CD14-positive monocyte (primary cell): ENCODE measurements at regions not wholly inside any gene's neighbourhood (a gene's known extent, or its start where the extent isn't known, plus 50 kb on each side); places are given as distances from the start of the nearest gene placed in this dataset.

Source experiments
- DNase-seq, 3 donors: peaks; one replicate each; pipeline ENCODE4 v3.0.0-alpha.2; 2011 to 2022
- H2AFZ ChIP-seq: 2 replicates; pipeline ENCODE4 v1.6.0; 2012; ENCODE audit warnings: mild to moderate bottlenecking, low read depth, low read length, inconsistent platforms; ENCODE audit not compliant: insufficient read depth, poor library complexity, severe bottlenecking
- H3K27ac ChIP-seq, 2 donors: 1 replicate in 1 of 2; 2 replicates in 1 of 2; pipeline ENCODE4 v1.5.1; 2012 to 2013; ENCODE audit warnings: low read length in 2 of 2, control low read depth in 1 of 2, inconsistent platforms in 1 of 2, low read depth in 1 of 2, mild to moderate bottlenecking in 1 of 2
- H3K27me3 ChIP-seq, 2 donors: one replicate each; pipeline versions ENCODE4 v1.6.0 to v1.6.1; 2011 to 2013; ENCODE audit warnings: low read length in 2 of 2; ENCODE audit not compliant: control insufficient read depth in 2 of 2, insufficient read depth in 2 of 2
- H3K36me3 ChIP-seq, 2 donors: replicated peaks in 1 of 2; 1 replicate in 1 of 2; 2 replicates in 1 of 2; pipeline versions ENCODE4 v1.5.1 to v1.6.1; 2012 to 2013; ENCODE audit warnings: low read length in 2 of 2, control low read depth in 1 of 2, inconsistent platforms in 1 of 2, mild to moderate bottlenecking in 1 of 2; ENCODE audit not compliant: insufficient read depth in 2 of 2, control insufficient read depth in 1 of 2
- H3K4me1 ChIP-seq, 2 donors: 1 replicate in 1 of 2; 2 replicates in 1 of 2; pipeline versions ENCODE4 v1.5.1 to v1.6.1; 2012 to 2013; ENCODE audit warnings: low read length in 2 of 2, control low read depth in 1 of 2, inconsistent platforms in 1 of 2, mild to moderate bottlenecking in 1 of 2, moderate library complexity in 1 of 2; ENCODE audit not compliant: insufficient read depth in 2 of 2, control insufficient read depth in 1 of 2
- H3K4me2 ChIP-seq: replicated peaks from 2 replicates; pipeline ENCODE3; 2012; ENCODE audit warnings: low read length, moderate library complexity, mild to moderate bottlenecking; ENCODE audit not compliant: poor library complexity, severe bottlenecking; ENCODE audit errors: extremely low read depth
- H3K4me3 ChIP-seq, 3 experiments: fragments of 200-600 bp in 1 of 3; sonication (generic) in 1 of 3; replicated peaks in 1 of 3; 1 replicate in 2 of 3; 2 replicates in 1 of 3; pipeline ENCODE4 v1.5.1; 2011 to 2013; ENCODE audit warnings: low read length in 3 of 3, mild to moderate bottlenecking in 3 of 3, control low read depth in 2 of 3, low read depth in 2 of 3, inconsistent platforms in 1 of 3, moderate library complexity in 1 of 3
- H3K79me2 ChIP-seq: 2 replicates; pipeline ENCODE4 v1.6.0; 2012; ENCODE audit warnings: mild to moderate bottlenecking, control low read depth, inconsistent platforms, low read length, moderate library complexity; ENCODE audit not compliant: insufficient read depth
- H3K9ac ChIP-seq: 2 replicates; pipeline ENCODE4 v1.6.0; 2017; ENCODE audit warnings: low read length, mild to moderate bottlenecking; ENCODE audit not compliant: insufficient read depth, poor library complexity, severe bottlenecking
- H3K9me3 ChIP-seq, 2 donors: replicated peaks in 1 of 2; 1 replicate in 1 of 2; 2 replicates in 1 of 2; pipeline versions ENCODE4 v1.5.1 to v1.6.1; 2012 to 2013; ENCODE audit warnings: low read length in 2 of 2, control low read depth in 1 of 2; ENCODE audit not compliant: control insufficient read depth in 1 of 2, insufficient read depth in 1 of 2
- H4K20me1 ChIP-seq: 2 replicates; pipeline ENCODE4 v1.6.0; 2012; ENCODE audit warnings: mild to moderate bottlenecking, low read length, control low read depth, moderate library complexity; ENCODE audit not compliant: insufficient read depth
- H3K27ac Mint-ChIP-seq, 7 donors: one replicate each; pipeline ENCODE4 v1.8.0; 2020; ENCODE audit warnings: mild to moderate bottlenecking in 7 of 7, mixed read lengths in 7 of 7, moderate library complexity in 6 of 7, inconsistent platforms in 2 of 7
- H3K27me3 Mint-ChIP-seq, 3 donors: one replicate each; pipeline ENCODE4 v1.8.0; 2021 to 2022; ENCODE audit warnings: low read depth in 3 of 3, mild to moderate bottlenecking in 3 of 3, mixed read lengths in 3 of 3, moderate library complexity in 3 of 3, inconsistent platforms in 1 of 3
- H3K36me3 Mint-ChIP-seq, 2 donors: one replicate each; pipeline ENCODE4 v1.8.0; 2020; ENCODE audit warnings: mixed read lengths in 2 of 2, inconsistent platforms in 1 of 2, mild to moderate bottlenecking in 1 of 2
- H3K4me1 Mint-ChIP-seq: one replicate; pipeline ENCODE4 v1.8.0; 2020; ENCODE audit warnings: mild to moderate bottlenecking, mixed read lengths
- H3K4me3 Mint-ChIP-seq, 2 donors: one replicate each; pipeline ENCODE4 v1.8.0; 2020; ENCODE audit warnings: mild to moderate bottlenecking in 2 of 2, mixed read lengths in 2 of 2, moderate library complexity in 1 of 2
- H3K9me3 Mint-ChIP-seq, 7 donors: one replicate each; pipeline ENCODE4 v1.8.0; 2020 to 2022; ENCODE audit warnings: mixed read lengths in 7 of 7, mild to moderate bottlenecking in 6 of 7, moderate library complexity in 6 of 7, inconsistent platforms in 2 of 7
- WGBS: methylation state at CpG from one replicate; pipeline ENCODE4 v1.1.5; 2013; ENCODE audit warnings: missing lambda C conversion rate; ENCODE audit not compliant: insufficient coverage; 5-methylcytosine and 5-hydroxymethylcytosine counted together
- intact Hi-C, 2 donors: fragments of 100-400 bp; cut with micrococcal nuclease; formaldehyde crosslinking; loops; one replicate each; pipeline versions ENCODE4 v1.15.0 to v1.15.1; 2023
- TF ChIP-seq, protein P1 (sequence below): fragments of 200-600 bp; IDR thresholded peaks from one replicate; pipeline ENCODE4 v1.8.0; 2022; ENCODE audit warnings: antibody characterized with exemption, mild to moderate bottlenecking

DNA sequence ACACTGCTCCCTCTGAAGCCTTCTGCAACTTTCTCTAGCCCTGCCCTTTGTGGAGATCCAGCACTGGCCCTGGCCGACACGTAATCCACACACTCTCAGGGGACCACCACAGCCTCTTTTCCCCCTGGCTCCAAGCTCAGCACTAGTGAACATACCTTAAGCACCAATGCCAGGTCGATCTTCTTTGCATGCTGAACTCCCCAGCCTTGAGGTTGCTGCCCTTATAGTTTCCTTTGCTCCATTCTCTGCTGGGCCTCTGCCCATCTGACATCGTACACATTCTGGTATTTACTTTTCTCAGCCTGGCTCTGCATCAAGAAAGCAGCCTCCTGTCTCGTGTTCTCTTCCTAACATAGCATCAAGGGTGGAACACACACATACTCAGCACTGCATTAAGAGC lies 361.5 kb downstream of the LPIN1 start:
- no peaks in the 10 kb centered on the region for H3K36me3 Mint-ChIP-seq
- intact Hi-C loops, result no loop called here
- no peak overlapping the region for H3K27ac ChIP-seq
- H3K36me3 ChIP-seq, result no peaks in the 10 kb centered on the region
- H3K27me3 Mint-ChIP-seq, result peaks cover 0 to 7% (median 4%) of the 10 kb centered on the region in 3 donors
- H3K4me2 ChIP-seq, result no peak overlapping the region
- no peak overlapping the region for H2AFZ ChIP-seq
- peaks cover 0 to 4% (median 0%) of the 10 kb centered on the region in 7 donors for H3K9me3 Mint-ChIP-seq
- H3K27ac Mint-ChIP-seq, result no peak overlapping the region
- TF ChIP-seq, protein P1, sequence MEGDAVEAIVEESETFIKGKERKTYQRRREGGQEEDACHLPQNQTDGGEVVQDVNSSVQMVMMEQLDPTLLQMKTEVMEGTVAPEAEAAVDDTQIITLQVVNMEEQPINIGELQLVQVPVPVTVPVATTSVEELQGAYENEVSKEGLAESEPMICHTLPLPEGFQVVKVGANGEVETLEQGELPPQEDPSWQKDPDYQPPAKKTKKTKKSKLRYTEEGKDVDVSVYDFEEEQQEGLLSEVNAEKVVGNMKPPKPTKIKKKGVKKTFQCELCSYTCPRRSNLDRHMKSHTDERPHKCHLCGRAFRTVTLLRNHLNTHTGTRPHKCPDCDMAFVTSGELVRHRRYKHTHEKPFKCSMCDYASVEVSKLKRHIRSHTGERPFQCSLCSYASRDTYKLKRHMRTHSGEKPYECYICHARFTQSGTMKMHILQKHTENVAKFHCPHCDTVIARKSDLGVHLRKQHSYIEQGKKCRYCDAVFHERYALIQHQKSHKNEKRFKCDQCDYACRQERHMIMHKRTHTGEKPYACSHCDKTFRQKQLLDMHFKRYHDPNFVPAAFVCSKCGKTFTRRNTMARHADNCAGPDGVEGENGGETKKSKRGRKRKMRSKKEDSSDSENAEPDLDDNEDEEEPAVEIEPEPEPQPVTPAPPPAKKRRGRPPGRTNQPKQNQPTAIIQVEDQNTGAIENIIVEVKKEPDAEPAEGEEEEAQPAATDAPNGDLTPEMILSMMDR, result no peak
- no peak overlapping the region for H3K4me3 ChIP-seq
- 90% methylated on average over 5 of the region's 5 CpGs for WGBS
- H3K4me1 Mint-ChIP-seq, result no peaks in the 10 kb centered on the region
- no peaks in the 10 kb centered on the region for H3K79me2 ChIP-seq
- no peak overlapping the region for H3K4me3 Mint-ChIP-seq
- no peak for DNase-seq
- no peaks in the 10 kb centered on the region for H3K9me3 ChIP-seq
- H3K4me1 ChIP-seq, result no peaks in the 10 kb centered on the region
- peaks cover 2 to 3% of the 10 kb centered on the region in 2 donors for H3K27me3 ChIP-seq
- no peak overlapping the region for H3K9ac ChIP-seq
- no peaks in the 10 kb centered on the region for H4K20me1 ChIP-seq

DNA sequence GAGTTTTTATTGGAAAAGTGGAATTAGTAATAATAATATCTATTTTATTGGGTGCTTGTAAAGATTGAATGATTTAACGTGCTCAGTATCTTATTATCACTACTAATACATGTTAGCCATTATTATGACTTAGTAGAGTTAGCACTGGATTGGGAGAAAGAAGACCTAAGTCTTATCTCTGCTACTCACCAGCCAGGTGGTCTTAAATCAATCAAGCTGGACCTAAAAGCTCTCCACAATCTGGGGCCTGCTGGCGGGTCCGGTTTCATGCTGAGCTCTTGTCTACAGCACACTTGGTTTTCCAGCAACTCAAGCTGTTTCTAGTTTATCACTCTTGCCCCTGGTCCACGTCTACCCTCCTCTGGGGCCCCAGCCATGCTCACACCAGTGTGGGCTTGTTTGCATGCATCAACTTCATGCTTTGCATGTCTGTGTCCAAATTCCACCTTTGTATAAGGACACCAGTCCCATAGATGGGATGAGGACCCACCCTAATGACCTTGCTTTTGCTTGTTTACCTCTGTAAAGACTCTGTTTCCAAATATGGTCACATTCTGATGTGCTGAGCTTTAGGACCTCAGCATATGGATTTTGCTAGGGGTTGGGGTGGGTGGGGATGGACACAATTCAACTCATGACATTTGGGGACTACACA lies 363.1 kb downstream of the LPIN1 start:
- DNase-seq, result no peak
- no peaks in the 10 kb centered on the region for H3K36me3 Mint-ChIP-seq
- no peak overlapping the region for H3K4me3 Mint-ChIP-seq
- TF ChIP-seq, protein P1, result no peak
- no peaks in the 10 kb centered on the region for H3K9me3 ChIP-seq
- intact Hi-C loops, result no loop called here
- H3K4me2 ChIP-seq, result no peak overlapping the region
- no peaks in the 10 kb centered on the region for H3K36me3 ChIP-seq
- no peaks in the 10 kb centered on the region for H3K4me1 ChIP-seq
- H2AFZ ChIP-seq, result no peak overlapping the region
- H3K27ac ChIP-seq, result no peak overlapping the region
- H3K27me3 ChIP-seq, result peaks cover 2 to 3% of the 10 kb centered on the region in 2 donors
- H3K9ac ChIP-seq, result no peak overlapping the region
- no peak overlapping the region for H3K27ac Mint-ChIP-seq
- H3K9me3 Mint-ChIP-seq, result peaks cover 0 to 4% (median 0%) of the 10 kb centered on the region in 7 donors
- peaks cover 0 to 7% (median 4%) of the 10 kb centered on the region in 3 donors for H3K27me3 Mint-ChIP-seq
- H3K4me1 Mint-ChIP-seq, result no peaks in the 10 kb centered on the region
- H3K79me2 ChIP-seq, result no peaks in the 10 kb centered on the region
- H3K4me3 ChIP-seq, result no peak overlapping the region
- 64% methylated on average over 3 of the region's 4 CpGs for WGBS
- no peaks in the 10 kb centered on the region for H4K20me1 ChIP-seq
